NOMO-1 (cell line): ENCODE measurements at regions not wholly inside any gene's neighbourhood (a gene's known extent, or its start where the extent isn't known, plus 50 kb on each side); places are given as distances from the start of the nearest gene placed in this dataset.
"Not testable (repeated sequence)": the region's sequence is repeated elsewhere in the genome, so short reads cannot be mapped to it uniquely, and the experiment has no call there.

ENCODE experiments used
- DNase-seq, 2 experiments: peaks; one replicate each; lab custom pipeline; 2025; ENCODE audit not compliant: unreplicated experiment in 2 of 2; lab: John Stamatoyannopoulos, UW

GRCh38 chr10:32217216-32217615 lies 129.7 kb downstream of the EPC1 start:
- DNase-seq = no peak

DNA sequence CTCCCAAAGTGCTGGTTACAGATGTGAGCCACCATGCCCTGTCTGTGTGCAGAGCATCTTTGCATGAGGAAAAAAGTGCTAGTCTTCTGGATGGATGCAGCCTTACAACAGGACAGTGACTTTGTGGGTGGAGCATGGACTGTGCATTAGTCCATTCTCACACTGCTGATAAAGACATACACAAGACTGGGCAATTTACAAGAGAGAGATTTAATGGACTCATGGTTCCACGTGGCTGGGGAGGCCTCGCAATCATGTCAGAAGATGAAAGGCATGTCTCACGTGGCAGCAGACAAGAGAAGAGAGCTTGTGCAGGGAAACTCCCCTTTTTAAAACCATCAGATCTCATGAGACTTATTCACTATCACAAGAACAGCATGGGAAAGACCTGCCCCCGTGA lies 133.1 kb downstream of the EPC1 start:
- DNase-seq = not testable (repeated sequence)

GRCh38 chr10:32211046-32211363 lies 136.0 kb downstream of the EPC1 start:
- DNase-seq = no peak

DNA sequence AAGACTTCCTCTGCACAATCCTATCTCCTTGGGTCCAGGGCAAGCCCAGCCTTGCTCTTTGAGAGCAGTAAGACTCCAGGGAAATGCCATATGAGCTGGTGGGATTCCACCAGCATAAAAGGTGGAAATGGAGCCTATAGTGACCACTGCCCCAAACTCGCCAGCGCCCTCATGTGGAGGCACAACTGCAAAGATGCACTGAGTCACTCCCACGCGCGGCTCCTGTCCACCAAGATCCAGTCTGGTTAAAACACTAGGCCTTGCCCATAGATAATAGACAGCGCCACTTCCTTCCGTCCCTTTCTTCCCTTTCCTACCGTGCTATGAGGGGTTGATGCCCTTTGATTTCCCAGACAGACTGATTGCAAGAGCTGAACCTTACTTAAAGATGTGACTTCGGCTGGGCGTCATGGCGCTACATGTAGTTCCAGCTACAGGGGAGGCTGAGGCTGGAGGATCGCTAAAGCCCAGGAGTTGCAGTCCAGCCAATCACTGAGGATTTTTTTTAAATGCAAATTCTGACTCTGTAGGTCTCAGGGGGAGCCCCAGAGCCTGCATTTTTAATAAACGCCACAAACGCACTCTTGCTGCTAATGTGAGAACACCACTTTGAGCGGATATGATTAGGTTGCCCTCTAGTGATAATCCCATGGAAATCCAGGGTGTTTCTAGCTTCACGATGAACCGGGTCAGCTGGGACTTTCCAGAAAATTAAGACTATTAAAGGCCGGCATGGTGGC lies 136.5 kb downstream of the EPC1 start:
- DNase-seq = peak; percentile 3 to 45

GRCh38 chr10:32208005-32208404 lies 139.0 kb downstream of the EPC1 start:
- not testable (repeated sequence) for DNase-seq

DNA sequence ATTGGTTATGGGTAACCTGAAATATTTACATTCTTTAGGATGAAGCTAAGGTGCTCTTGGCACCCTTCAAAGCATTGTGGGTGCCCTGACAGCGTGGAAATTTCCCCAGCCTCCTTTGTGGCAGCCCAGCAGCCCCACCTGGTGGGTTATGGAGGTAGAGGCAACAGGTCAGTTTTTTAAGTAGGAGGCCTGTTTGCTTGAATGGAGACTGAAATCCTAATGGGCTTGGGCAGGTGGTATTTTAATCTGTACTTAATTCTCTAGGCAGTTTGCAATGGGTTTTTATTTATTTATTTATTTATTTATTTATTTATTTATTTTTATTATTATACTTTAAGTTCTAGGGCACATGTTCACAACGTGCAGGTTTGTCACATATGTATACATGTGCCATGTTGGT lies 139.4 kb downstream of the EPC1 start:
- peak; percentile 17 to 49 for DNase-seq

GRCh38 chr10:32205670-32206069 lies 141.3 kb downstream of the EPC1 start:
- DNase-seq = no peak

DNA sequence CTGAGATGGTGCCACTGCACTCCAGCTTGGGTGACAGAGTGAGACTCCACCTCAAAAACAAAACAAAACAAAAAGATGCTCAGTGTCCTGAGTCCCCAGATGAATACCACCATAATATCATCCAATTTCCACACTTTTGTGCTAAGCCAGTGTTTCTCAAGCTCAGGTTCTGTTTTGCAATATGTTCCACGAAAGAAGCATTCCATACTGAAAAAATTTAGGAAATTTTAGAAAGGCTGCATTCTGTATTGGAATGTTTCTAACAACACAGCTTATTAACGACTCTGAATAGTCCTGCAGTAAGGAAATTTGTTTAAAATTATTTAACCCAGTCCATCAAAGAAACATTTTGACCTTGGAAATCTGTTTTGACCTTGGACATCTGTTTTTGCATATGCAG lies 142.4 kb downstream of the EPC1 start:
- no peak for DNase-seq

- peak; percentile 88 to 90 for DNase-seq
Observed at GRCh38 chr10:32199714-32200394, 143.6 kb upstream of the KIF5B start.

- DNase-seq = no peak
Observed at GRCh38 chr10:32197423-32197822, 141.2 kb upstream of the KIF5B start.

DNA sequence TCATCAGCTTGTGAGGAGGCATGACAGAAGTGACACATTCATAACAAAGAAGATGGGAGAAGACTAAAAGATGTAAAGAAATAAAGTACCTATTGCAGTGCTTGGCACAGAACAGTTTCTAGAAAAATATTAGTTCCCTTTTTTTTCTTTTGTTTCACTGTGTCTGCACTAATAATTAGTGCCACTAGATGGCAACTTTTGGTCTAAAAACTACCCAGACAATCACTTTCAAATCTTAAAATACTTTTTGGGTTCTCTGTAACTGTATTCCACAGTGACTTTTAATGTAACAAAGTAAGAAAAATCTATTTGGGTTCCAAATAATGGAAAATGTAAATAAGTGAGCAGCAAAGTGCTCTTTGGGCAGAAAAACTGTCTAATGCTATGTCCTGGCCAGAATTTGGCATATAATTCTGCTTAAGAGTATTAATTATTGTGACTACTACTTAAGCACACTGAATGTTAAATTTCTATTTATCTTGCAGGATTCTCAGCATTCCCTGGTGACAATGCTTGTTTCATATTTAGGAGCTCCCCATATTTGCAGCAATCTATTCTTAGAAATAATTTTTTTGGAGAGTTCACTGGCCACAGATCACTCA lies 134.8 kb upstream of the KIF5B start:
- peak; percentile 61 to 76 for DNase-seq

- peak; percentile 7 to 37 for DNase-seq
Observed at GRCh38 chr10:32189400-32190084, 133.3 kb upstream of the KIF5B start.

DNA sequence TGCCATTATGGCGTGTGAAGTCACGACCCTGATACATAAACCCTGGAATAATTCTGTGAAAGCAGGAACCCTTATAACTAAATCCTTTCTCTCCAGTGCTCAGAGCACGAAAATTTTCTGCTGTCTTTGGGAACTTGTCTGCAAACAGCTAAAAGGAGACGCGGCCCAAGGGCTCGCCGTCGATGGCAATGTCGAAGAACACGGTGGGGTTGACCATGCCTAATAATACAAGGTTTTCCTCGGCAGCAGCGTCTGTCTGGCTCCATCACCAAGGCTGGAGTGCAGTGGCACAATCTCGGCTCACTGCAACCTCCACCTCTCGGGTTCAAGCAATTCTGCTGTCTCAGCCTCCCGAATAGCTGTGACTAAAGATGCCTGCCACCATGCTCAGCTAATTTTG lies 132.4 kb upstream of the KIF5B start:
- not testable (repeated sequence) for DNase-seq

DNA sequence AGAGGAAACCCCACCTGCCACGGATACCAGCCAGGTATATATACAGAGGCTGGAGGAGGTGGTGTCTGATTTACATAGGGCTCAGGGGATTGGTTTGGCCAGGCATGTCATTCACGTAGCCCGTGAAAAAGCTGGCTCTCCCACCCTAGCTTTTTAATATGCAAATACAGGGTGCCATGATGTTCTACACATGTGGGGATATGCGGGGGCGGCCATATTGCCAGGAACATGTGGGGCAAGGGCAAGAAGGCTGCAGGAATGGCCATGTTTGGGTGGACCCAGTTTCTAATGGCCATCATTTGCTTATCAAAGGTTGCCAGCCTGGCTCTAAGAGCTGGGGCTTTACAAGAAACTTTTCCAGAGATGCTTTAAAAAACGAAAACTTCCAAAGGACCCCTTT lies 131.5 kb upstream of the KIF5B start:
- DNase-seq = no peak

GRCh38 chr10:32183652-32184051 lies 127.4 kb upstream of the KIF5B start:
- DNase-seq = not testable (repeated sequence)

DNA sequence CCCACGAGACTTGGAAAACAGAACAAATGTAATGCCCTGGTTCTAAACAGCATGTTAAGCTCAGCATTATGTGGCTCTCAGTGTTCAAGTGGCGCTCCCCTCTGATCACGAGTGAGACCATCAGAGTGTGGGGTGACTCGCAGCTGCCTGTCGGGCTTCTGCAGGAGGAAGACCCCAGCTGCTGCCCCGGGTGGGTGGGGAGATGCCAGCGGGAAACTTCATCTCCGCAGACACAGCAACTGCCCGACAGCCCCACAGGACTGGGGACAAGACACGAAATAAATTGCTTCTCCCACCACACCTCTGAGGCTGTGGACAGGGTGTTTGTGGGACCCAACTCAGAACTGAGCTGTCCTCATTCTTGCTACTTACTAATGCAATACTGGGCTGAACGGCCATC lies 126.3 kb upstream of the KIF5B start:
- no peak for DNase-seq

GRCh38 chr10:32180390-32181280 lies 124.4 kb upstream of the KIF5B start:
- DNase-seq = no peak

GRCh38 chr10:32179836-32180235 lies 123.6 kb upstream of the KIF5B start:
- no peak for DNase-seq

DNA sequence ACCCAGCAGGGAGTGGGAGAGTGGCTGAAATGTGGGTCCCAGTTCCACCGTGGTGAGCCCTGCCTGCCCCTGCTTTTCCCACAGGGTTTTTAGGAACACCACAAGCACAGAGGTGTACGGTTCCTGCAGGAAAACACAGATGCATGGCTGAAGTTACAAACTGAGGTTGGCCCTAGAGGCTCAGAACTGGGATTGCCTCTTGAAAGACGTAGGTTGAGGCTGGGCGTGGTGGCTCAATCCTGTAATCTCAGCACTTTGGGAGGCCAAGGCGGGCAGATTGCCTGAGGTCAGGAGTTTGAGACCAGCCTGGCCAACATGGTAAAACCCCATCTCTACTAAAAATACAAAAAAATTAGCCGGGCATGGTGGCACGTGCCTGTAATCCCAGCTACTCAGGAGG lies 121.4 kb upstream of the KIF5B start:
- not testable (repeated sequence) for DNase-seq

DNA sequence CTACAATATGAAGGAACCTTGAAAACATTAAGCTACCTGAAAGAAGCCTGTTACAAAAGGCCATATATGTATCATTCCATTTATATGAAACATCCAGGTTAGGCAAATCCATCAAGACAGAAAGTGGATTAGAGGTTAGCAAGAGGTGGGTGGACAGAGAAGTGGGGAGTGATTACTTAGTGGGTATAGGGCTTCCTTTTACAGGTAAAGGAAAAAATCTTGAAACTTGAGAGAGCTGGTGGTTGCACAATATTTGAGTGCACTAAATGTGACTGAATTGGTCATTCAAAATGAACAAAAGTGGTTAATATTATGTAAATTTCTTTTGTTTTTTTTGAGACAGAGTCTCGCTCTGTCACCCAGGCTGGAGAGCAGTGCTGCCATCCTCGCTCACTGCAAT lies 119.4 kb upstream of the KIF5B start:
- no peak for DNase-seq
